ENCODE measurements at regions not wholly inside any gene's neighbourhood (a gene's known extent, or its start where the extent isn't known, plus 50 kb on each side); places are given as distances from the start of the nearest gene placed in this dataset.

- H3K9me3 ChIP-seq, result no peaks in the 10 kb centered on the region
- H3K36me3 ChIP-seq, result no peaks in the 10 kb centered on the region
- H3K27me3 ChIP-seq, result peaks cover 7% of the 10 kb centered on the region
- no peaks in the 10 kb centered on the region for H3K4me1 ChIP-seq
- no peak for DNase-seq
- no peak overlapping the region for H3K4me3 ChIP-seq (ENCODE audit: low read depth, low read length)
- no peak for TF ChIP-seq CTCF (IDR thresholded peaks at IDR 0.05; ENCODE audit: low read depth, low read length)
Measured at GRCh38 chr17:68705714-68706076, 104.5 kb upstream of the FAM20A start.

GRCh38 chr17:68704871-68705713, 103.9 kb upstream of the FAM20A start:
- Histone ChIP-seq H3K36me3 (no peaks in the 10 kb centered on the region), H3K4me3 (ENCODE audit: low read depth, low read length) (no peak overlapping the region), H3K27me3 (peaks cover 6% of the 10 kb centered on the region), H3K9me3 (no peaks in the 10 kb centered on the region), H3K4me1 (no peaks in the 10 kb centered on the region)
- no peak for TF ChIP-seq CTCF (IDR thresholded peaks at IDR 0.05; ENCODE audit: low read depth, low read length)
- no peak for DNase-seq

- Histone ChIP-seq H3K36me3 (no peaks in the 10 kb centered on the region), H3K27me3 (0 out of 2 replicates have a peak, but pooled peaks cover 3% of the 10 kb centered on the region), H3K4me3 (ENCODE audit: low read depth, low read length) (no peak overlapping the region), H3K4me1 (no peaks in the 10 kb centered on the region), H3K9me3 (no peaks in the 10 kb centered on the region)
- no peak for DNase-seq
- no peak for TF ChIP-seq CTCF (IDR thresholded peaks at IDR 0.05; ENCODE audit: low read depth, low read length)
Measured at GRCh38 chr17:68701046-68701445, 99.9 kb upstream of the FAM20A start.

GRCh38 chr17:68700421-68700820, 99.3 kb upstream of the FAM20A start:
- TF ChIP-seq CTCF (IDR thresholded peaks at IDR 0.05; ENCODE audit: low read depth, low read length), result no peak
- Histone ChIP-seq H3K36me3 (no peaks in the 10 kb centered on the region), H3K4me1 (no peaks in the 10 kb centered on the region), H3K4me3 (ENCODE audit: low read depth, low read length) (no peak overlapping the region), H3K9me3 (no peaks in the 10 kb centered on the region), H3K27me3 (0 out of 2 replicates have a peak, but pooled peaks cover 3% of the 10 kb centered on the region)
- DNase-seq, result no peak

- Histone ChIP-seq H3K4me1 (no peaks in the 10 kb centered on the region), H3K27me3 (0 out of 2 replicates have a peak, but pooled peaks cover 3% of the 10 kb centered on the region), H3K9me3 (no peaks in the 10 kb centered on the region), H3K4me3 (ENCODE audit: low read depth, low read length) (no peak overlapping the region), H3K36me3 (no peaks in the 10 kb centered on the region)
- TF ChIP-seq CTCF (IDR thresholded peaks at IDR 0.05; ENCODE audit: low read depth, low read length), result no peak
- no peak for DNase-seq
Measured at GRCh38 chr17:68699936-68700335, 98.8 kb upstream of the FAM20A start.

- H3K4me1 ChIP-seq, result no peaks in the 10 kb centered on the region
- no peak for DNase-seq
- TF ChIP-seq CTCF (IDR thresholded peaks at IDR 0.05; ENCODE audit: low read depth, low read length), result no peak
Measured at GRCh38 chr17:68698746-68699145, 97.6 kb upstream of the FAM20A start.

More at GRCh38 chr17:68698746-68699145, 97.6 kb upstream of the FAM20A start:
- Histone ChIP-seq H3K36me3 (no peaks in the 10 kb centered on the region), H3K9me3 (no peaks in the 10 kb centered on the region), H3K27me3 (0 out of 2 replicates have a peak, but pooled peaks cover 3% of the 10 kb centered on the region), H3K4me3 (ENCODE audit: low read depth, low read length) (no peak overlapping the region)
